ENCODE measurements at regions not wholly inside any gene's neighbourhood (a gene's known extent, or its start where the extent isn't known, plus 50 kb on each side); places are given as distances from the start of the nearest gene placed in this dataset.

GRCh38 chr20:6956056-6956455, 188.6 kb downstream of the BMP2 start:
- TF ChIP-seq CTCF (IDR thresholded peaks at IDR 0.05) (no peak), EZH2 (IDR thresholded peaks at IDR 0.05; ENCODE audit: borderline replicate concordance, insufficient read depth, low read depth, low read length, poor library complexity, severe bottlenecking) (no peak)

Data from B cell (primary cell).